Testis (tissue), 2 donors: ENCODE measurements at regions not wholly inside any gene's neighbourhood (a gene's known extent, or its start where the extent isn't known, plus 50 kb on each side); places are given as distances from the start of the nearest gene placed in this dataset.

Experiments
- POLR2A ChIP-seq: fragments of 450-650 bp; IDR thresholded peaks from one replicate; pipeline ENCODE4 v1.6.1; 2017; ENCODE audit warnings: antibody characterized with exemption, mild to moderate bottlenecking, moderate library complexity
- TF ChIP-seq, protein P1 (sequence below), 3 experiments: fragments of 450-650 bp in 2 of 3; fragments of 200-600 bp in 1 of 3; sonication (generic) in 1 of 3; IDR thresholded peaks; one replicate each; pipeline ENCODE4 v1.5.1; 2016 to 2019; ENCODE audit warnings: antibody characterized with exemption in 3 of 3, mild to moderate bottlenecking in 2 of 3, moderate library complexity in 1 of 3

DNA sequence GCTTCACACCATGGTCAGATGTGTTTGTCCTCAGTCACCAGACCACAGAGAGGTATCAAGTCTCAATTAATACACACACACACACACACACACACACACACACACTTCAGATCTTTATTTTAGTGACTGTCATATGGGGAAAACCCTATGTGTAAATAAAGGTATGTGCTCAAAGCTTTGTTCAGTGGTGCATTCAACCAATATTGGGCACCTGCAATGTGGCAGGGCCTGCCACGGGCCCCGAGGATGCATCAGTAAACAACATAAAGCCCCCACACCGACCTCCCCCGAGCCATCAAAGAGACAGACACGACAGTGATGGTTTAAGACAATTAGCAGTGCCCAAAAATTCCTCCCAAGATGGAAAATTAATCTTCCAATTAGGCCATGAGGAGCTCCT lies 51.6 kb downstream of the SHANK2 start:
- TF ChIP-seq, protein P1, sequence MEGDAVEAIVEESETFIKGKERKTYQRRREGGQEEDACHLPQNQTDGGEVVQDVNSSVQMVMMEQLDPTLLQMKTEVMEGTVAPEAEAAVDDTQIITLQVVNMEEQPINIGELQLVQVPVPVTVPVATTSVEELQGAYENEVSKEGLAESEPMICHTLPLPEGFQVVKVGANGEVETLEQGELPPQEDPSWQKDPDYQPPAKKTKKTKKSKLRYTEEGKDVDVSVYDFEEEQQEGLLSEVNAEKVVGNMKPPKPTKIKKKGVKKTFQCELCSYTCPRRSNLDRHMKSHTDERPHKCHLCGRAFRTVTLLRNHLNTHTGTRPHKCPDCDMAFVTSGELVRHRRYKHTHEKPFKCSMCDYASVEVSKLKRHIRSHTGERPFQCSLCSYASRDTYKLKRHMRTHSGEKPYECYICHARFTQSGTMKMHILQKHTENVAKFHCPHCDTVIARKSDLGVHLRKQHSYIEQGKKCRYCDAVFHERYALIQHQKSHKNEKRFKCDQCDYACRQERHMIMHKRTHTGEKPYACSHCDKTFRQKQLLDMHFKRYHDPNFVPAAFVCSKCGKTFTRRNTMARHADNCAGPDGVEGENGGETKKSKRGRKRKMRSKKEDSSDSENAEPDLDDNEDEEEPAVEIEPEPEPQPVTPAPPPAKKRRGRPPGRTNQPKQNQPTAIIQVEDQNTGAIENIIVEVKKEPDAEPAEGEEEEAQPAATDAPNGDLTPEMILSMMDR (IDR thresholded peaks at IDR 0.05): no peak
- TF ChIP-seq POLR2A: no peak
